AG20443 (cell line): ENCODE measurements at regions not wholly inside any gene's neighbourhood (a gene's known extent, or its start where the extent isn't known, plus 50 kb on each side); places are given as distances from the start of the nearest gene placed in this dataset.

Experiments
- DNase-seq: peaks from one replicate; pipeline ENCODE4 v3.0.0; 2012; ENCODE audit warnings: low spot score, mixed read lengths

DNA sequence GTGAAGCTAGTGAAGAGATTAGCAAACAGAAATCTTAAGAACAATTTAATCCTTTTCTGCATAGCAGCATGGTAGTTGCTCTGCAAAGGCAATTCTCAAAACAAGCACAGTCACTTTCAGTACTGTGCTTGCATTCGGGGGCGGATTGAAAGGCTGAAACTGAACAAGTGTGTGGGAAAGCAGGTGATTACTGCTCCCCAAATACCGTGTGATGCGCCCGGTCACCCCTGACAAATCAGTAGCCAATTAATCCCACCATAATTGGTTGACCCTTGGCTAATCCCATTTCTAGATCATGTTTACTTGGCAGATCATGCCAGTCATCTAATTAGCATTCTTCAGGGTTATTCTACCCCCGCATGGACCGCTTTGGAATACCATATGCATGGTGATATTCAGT, 76.5 kb upstream of the ADRB1 start:
- DNase-seq: no peak

DNA sequence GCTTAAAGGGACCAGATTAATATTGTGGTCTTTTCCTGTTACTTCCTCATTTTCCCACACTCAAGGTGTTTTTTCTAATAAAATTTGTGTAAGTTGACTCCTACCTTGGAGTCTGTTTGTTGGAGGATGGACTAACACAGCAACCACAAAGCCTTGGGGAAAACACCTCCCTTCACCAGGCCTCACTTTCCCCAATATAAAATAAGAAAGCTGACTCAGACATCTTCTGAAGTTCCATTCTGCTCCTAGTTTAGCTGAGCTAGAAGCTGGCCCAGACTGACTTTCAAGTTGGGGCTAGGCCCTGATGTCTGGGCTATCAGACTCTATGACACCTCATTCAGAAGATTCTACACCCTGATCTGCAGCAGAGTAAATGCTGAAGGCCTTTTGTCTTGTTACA, 73.0 kb upstream of the ADRB1 start:
- no peak for DNase-seq

GRCh38 chr10:113971349-113971973, 72.2 kb upstream of the ADRB1 start:
- DNase-seq: no peak

GRCh38 chr10:113977174-113977573, 66.5 kb upstream of the ADRB1 start:
- no peak for DNase-seq

- no peak for DNase-seq
Measured at GRCh38 chr10:113978802-113979201, 64.9 kb upstream of the ADRB1 start.

DNA sequence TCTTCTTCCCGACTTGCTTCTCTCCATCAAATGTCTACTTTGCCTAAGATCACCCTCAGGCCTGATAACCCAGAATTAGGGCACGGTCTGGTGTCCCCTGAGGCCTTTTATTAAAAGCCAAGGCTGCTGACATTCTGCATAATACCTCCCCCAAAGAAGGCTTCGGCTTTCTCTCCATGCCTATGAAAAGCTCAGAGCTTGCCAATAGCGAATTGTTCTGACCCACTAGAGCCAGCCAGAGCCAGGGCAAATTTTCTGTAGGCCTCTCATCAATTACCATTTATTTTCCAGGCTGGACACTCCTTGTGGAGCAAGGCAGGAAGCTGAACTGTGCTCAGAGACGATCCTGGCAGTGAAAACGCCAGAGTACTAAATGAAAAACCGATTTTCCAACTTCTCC, 64.3 kb upstream of the ADRB1 start:
- DNase-seq: no peak

DNA sequence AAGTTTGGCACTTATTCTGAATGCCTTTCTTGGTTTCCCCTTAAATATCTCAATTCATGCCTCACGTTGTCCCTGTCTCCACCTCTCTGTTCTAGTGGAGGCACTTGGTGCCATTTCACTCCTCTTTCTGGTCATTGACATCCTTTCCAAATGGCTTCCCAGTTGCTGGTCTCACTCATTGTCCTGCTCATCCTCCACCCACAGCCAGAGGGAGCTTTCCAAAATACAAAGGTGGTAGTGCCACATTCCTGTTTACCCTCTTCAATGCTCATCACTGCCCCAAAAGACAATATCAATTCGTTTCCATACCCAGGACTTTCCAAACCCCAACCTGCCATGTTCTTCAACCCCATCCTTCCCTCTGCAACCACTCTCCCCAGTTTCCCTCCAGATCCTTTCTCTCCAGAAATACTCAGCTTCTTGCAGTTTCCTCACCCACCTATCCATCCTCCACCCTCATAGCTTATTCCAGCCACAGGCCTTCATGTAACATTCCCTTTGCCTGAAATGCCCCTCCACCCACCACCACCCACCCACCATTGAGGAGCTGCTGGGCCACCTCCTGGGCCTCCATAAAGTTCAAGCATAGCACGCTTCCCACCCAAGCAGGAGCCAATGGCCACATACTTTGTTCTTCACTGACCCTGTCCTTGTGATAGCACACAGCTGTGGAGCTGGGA, 63.1 kb upstream of the ADRB1 start:
- DNase-seq: no peak

GRCh38 chr10:113982296-113982695, 61.4 kb upstream of the ADRB1 start:
- no peak for DNase-seq

DNA sequence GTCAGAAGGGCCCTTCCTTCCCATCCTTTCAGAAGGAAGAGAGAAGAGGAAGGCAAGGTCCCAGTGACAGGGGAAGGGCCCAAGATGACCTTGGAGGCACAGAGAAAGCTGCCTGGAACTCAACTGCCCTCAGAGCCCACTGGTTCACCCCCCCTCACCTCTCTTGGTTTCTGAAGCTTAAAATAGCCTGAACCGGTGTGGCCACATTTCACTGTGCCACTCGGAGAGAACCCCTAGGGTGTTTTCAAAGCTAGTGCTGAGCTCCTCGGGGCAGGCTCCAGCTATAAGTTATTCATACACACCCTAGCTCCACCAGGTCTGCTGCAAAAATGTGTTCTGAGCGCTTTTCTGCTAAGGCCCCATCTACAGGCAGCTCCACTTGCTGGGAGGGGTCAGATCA, 60.9 kb upstream of the ADRB1 start:
- no peak for DNase-seq

GRCh38 chr10:113983552-113983951, 60.1 kb upstream of the ADRB1 start:
- no peak for DNase-seq

DNA sequence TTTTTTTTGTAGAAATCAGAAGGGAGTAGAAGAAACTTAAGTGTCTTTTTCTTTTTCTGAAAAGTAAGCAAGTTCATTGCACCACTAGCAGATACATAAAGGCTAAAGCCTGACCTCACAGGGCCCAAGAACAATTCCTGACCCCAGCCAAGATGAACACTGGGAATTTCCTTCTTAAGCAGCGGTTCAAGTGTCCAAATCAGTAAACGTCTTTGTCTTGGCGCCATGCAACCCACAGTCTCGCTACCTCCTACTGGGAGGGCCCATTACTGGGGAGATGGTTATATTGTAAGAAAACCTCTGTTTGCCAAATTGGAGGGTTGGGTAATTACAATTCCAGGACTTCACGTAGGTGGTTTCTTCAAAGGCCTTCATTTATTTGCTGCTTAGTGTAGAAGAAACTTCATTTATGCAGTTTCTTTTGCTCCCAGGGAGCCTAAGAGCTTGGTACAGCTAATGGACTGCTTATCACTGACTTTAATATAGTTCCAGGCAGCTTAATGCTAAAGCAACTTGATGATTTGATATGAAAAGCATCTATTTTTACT, 58.3 kb upstream of the ADRB1 start:
- DNase-seq: no peak

- no peak for DNase-seq
Measured at GRCh38 chr10:113986316-113986715, 57.4 kb upstream of the ADRB1 start.

GRCh38 chr10:113987156-113987555, 56.5 kb upstream of the ADRB1 start:
- DNase-seq: no peak

DNA sequence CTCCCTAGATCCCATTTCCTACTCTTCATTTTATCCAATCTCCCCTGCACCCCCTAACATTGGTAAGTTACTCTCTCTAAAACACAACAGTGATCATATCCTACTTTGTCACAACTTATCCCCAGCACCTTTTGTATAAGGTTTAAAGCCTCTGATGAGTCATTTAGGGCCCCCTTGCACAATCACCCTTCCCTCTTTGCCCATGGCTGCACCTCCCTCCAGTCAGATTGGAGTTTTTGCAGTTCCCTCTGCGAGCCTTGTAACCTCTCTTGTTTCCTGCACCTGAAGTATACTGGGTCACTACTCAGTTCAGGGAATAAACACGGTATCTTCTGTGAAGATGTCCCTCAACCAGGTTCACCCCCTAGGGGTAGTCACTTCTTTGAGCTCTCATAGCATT, 55.9 kb upstream of the ADRB1 start:
- DNase-seq: no peak

DNA sequence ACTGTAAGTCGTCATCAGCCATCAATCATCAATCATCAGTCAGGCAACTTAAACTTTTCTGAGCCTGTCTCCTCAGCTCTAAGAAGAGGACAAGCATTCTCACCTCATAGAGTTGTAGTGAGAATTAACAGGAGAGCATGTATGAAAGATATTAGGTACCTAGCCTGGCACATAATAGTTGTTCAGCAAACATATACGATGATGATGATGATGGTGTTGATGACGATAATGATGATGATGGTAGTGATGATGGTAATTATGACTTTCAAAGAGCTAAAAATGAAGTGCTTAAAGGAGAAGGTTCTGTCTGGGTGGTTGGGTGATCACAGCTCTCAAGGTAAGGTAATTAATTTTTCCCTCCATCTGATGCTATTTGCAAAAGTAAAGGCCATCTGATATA, 55.1 kb upstream of the ADRB1 start:
- DNase-seq: no peak

GRCh38 chr10:113991091-113991860, 52.4 kb upstream of the ADRB1 start:
- no peak for DNase-seq

DNA sequence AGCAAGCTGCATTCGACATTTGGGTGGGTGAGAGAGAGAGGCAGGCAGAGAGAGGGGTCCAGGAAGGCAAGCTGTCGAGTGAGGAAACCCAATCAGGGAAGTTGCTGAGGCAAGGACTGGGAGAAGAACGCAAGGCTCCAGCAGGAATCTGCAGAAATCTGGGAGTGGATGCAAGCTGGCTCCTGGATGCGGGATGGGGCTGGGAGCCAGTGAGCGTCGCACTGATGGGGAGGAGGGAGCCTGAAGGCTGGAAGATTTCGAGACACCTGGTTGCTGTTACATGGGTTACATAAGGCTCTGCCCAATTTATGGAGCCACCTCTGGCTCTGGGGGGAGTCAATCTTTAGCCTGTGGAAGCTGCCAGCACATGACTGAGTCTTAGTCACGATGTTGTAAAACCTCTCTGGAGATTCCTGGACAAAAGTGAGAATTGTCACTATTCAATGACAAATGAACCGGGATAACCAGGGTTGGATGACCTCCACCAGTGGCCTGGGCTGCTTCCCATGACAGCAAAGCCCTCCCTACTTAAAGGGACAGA, 51.1 kb upstream of the ADRB1 start:
- DNase-seq: peak; percentile 51

DNA sequence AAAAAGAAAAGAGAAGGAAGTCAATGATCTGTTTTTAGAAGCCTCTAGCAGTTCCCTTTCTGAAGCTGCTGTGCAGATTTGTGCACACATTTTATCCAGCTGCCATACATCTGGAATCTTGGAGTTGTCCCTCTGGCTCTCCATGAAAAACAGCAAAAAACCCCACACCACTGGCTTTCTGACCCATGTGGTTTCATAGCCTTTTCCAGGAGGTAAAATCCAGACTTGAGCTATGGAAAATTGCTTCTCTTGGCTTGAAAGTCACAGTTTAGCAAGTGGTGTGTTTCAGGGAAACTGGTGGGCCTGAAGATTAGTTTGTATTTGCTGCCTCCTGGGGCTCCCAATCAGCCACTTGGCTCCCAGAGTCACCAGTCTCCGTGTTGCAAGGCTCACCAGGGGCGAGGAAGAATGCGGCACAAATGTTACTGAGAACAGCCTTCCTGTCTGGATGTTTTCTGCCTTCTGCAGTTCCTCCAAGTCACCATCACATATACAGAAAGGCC, 50.1 kb upstream of the ADRB1 start:
- DNase-seq: peak; percentile 43
